Panc1 (cell line): ENCODE measurements at regions not wholly inside any gene's neighbourhood (a gene's known extent, or its start where the extent isn't known, plus 50 kb on each side); places are given as distances from the start of the nearest gene placed in this dataset.

ENCODE experiments used
- POLR2AphosphoS5 ChIP-seq: IDR thresholded peaks from 2 replicates; pipeline ENCODE4 v1.6.1; 2012; ENCODE audit warnings: mild to moderate bottlenecking, low read depth, low read length, moderate library complexity
- SIN3A ChIP-seq: IDR thresholded peaks from 2 replicates; pipeline ENCODE4 v1.6.1; 2012; ENCODE audit warnings: low read depth, mild to moderate bottlenecking, low read length, moderate library complexity, borderline replicate concordance; ENCODE audit not compliant: insufficient read depth
- TF ChIP-seq, protein P1 (sequence below): fragments of 450-650 bp; IDR thresholded peaks from 2 replicates; pipeline ENCODE4 v1.5.1; 2017; ENCODE audit warnings: mild to moderate bottlenecking
- TF ChIP-seq, protein P2 (sequence below), 2 experiments: IDR thresholded peaks; 2 replicates each; pipeline ENCODE4 v1.6.1; 2011 to 2012; ENCODE audit warnings: low read depth in 2 of 2, control low read depth in 1 of 2, low read length in 1 of 2, mild to moderate bottlenecking in 1 of 2, moderate library complexity in 1 of 2; ENCODE audit not compliant: insufficient read depth in 1 of 2

DNA sequence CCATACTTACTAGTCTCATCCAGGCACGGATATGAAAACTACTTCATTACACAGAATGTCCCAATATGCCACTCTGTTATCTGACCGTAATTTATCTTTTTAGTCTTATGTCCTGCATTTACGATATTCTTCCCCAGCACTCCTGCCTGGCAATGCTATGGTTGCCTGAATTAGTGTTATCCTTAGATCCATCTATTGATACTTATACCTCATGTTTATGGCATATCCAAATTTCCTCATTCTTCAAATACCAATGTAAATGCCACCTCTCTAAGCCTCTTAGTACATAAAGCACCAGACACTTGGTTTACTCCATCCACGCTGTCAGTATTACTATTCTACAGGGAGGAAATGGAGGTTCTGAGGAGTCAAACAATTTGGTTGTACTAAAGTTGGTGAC, 507.8 kb upstream of the NMUR2 start:
- TF ChIP-seq, protein P1, sequence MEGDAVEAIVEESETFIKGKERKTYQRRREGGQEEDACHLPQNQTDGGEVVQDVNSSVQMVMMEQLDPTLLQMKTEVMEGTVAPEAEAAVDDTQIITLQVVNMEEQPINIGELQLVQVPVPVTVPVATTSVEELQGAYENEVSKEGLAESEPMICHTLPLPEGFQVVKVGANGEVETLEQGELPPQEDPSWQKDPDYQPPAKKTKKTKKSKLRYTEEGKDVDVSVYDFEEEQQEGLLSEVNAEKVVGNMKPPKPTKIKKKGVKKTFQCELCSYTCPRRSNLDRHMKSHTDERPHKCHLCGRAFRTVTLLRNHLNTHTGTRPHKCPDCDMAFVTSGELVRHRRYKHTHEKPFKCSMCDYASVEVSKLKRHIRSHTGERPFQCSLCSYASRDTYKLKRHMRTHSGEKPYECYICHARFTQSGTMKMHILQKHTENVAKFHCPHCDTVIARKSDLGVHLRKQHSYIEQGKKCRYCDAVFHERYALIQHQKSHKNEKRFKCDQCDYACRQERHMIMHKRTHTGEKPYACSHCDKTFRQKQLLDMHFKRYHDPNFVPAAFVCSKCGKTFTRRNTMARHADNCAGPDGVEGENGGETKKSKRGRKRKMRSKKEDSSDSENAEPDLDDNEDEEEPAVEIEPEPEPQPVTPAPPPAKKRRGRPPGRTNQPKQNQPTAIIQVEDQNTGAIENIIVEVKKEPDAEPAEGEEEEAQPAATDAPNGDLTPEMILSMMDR: no peak
- TF ChIP-seq POLR2AphosphoS5: no peak
- TF ChIP-seq SIN3A: no peak
- TF ChIP-seq, protein P2, sequence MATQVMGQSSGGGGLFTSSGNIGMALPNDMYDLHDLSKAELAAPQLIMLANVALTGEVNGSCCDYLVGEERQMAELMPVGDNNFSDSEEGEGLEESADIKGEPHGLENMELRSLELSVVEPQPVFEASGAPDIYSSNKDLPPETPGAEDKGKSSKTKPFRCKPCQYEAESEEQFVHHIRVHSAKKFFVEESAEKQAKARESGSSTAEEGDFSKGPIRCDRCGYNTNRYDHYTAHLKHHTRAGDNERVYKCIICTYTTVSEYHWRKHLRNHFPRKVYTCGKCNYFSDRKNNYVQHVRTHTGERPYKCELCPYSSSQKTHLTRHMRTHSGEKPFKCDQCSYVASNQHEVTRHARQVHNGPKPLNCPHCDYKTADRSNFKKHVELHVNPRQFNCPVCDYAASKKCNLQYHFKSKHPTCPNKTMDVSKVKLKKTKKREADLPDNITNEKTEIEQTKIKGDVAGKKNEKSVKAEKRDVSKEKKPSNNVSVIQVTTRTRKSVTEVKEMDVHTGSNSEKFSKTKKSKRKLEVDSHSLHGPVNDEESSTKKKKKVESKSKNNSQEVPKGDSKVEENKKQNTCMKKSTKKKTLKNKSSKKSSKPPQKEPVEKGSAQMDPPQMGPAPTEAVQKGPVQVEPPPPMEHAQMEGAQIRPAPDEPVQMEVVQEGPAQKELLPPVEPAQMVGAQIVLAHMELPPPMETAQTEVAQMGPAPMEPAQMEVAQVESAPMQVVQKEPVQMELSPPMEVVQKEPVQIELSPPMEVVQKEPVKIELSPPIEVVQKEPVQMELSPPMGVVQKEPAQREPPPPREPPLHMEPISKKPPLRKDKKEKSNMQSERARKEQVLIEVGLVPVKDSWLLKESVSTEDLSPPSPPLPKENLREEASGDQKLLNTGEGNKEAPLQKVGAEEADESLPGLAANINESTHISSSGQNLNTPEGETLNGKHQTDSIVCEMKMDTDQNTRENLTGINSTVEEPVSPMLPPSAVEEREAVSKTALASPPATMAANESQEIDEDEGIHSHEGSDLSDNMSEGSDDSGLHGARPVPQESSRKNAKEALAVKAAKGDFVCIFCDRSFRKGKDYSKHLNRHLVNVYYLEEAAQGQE (IDR thresholded peaks at IDR 0.05; ENCODE audit: insufficient read depth in 1 of 2, low read depth in 2 of 2, low read length in 1 of 2): no peak
